SK-N-MC (cell line): ENCODE measurements at regions not wholly inside any gene's neighbourhood (a gene's known extent, or its start where the extent isn't known, plus 50 kb on each side); places are given as distances from the start of the nearest gene placed in this dataset.

Source experiments
- DNase-seq: peaks from one replicate; pipeline ENCODE4 v3.0.0-alpha.2; 2011; ENCODE audit warnings: low read depth, low spot score
- H3K27ac ChIP-seq: fragments of 200-600 bp; sonication (generic); 2 replicates; pipeline ENCODE4 v1.5.1; 2016; ENCODE audit warnings: mixed run types
- H3K36me3 ChIP-seq: fragments of 200-600 bp; sonication (generic); 2 replicates; pipeline ENCODE4 v1.6.1; 2017; ENCODE audit warnings: antibody characterized with exemption, low read length, mixed read lengths; ENCODE audit not compliant: insufficient read depth
- H3K4me3 ChIP-seq: fragments of 200-600 bp; sonication (generic); 2 replicates; pipeline ENCODE4 v1.5.1; 2016
- H3K9ac ChIP-seq: fragments of 200-600 bp; sonication (generic); 2 replicates; pipeline ENCODE4 v1.8.0; 2017; ENCODE audit warnings: mixed run types, mixed read lengths; ENCODE audit not compliant: insufficient read length
- H3K9me3 ChIP-seq: fragments of 200-600 bp; sonication (generic); 2 replicates; pipeline ENCODE4 v1.6.1; 2017; ENCODE audit warnings: low read depth, mild to moderate bottlenecking, antibody characterized with exemption, low read length, moderate library complexity, mixed read lengths
- EZH2 ChIP-seq: fragments of 200-600 bp; sonication (generic); IDR thresholded peaks from one replicate; pipeline ENCODE4 v1.6.1; 2017; ENCODE audit warnings: antibody characterized with exemption
- FOXP2 ChIP-seq: optimal IDR thresholded peaks from 2 replicates; pipeline ENCODE3; 2011; ENCODE audit warnings: mild to moderate bottlenecking, moderate library complexity; ENCODE audit not compliant: insufficient read depth; ENCODE audit errors: extremely low read length, control extremely low read depth
- POLR2AphosphoS5 ChIP-seq: IDR thresholded peaks from 2 replicates; pipeline ENCODE4 v1.6.1; 2012; ENCODE audit warnings: mild to moderate bottlenecking, low read depth, low read length, borderline replicate concordance

- H3K4me3 ChIP-seq: no peak overlapping the region
- H3K9ac ChIP-seq: no peak overlapping the region
- DNase-seq: no peak
- H3K27ac ChIP-seq: no peak overlapping the region
- H3K9me3 ChIP-seq: no peaks in the 10 kb centered on the region
- H3K36me3 ChIP-seq: no peaks in the 10 kb centered on the region
- TF ChIP-seq FOXP2 (no peak), POLR2AphosphoS5 (no peak), EZH2 (no peak)
Observed at GRCh38 chr10:7000061-7000460, 410.8 kb downstream of the SFMBT2 start.

DNA sequence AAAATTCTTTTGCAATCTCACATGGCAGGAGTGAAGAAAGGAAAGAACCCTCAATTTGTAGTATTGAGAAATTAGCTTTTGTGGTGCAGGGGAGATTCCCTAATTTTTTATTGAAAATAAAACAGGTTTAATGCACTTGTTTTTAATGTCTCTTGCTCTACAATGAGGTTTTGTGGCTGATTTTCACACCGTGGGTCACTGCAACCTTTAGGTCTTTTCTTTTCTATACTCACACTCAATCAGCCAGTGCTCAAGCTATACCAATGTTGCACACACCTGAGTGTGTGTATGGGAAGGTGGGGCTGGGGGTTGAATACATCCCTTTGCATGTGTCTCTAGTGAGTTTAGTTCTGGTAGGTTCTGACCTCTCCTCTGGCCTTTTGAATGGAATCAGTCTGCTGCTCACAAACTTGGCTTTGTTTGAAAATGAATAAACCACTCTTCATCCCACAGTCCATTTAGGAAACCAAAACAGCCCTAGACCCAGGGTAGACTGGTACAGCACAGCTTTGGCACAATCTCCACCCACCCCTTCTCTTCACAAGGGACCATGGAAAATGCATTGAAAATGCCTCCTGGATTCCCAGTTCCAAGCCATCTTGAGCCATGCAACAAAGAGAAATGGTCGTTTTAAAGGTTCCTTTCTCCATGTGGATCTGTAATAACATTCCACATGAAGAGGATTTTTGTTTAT, 411.5 kb downstream of the SFMBT2 start:
- Histone ChIP-seq H3K9me3 (no peaks in the 10 kb centered on the region), H3K4me3 (no peak overlapping the region), H3K36me3 (no peaks in the 10 kb centered on the region), H3K27ac (no peak overlapping the region), H3K9ac (no peak overlapping the region)
- no peak for DNase-seq
- TF ChIP-seq FOXP2 (no peak), EZH2 (no peak), POLR2AphosphoS5 (no peak)

- Histone ChIP-seq H3K4me3 (no peak overlapping the region), H3K36me3 (no peaks in the 10 kb centered on the region), H3K9ac (no peak overlapping the region), H3K27ac (no peak overlapping the region), H3K9me3 (no peaks in the 10 kb centered on the region)
- DNase-seq: no peak
- TF ChIP-seq EZH2 (no peak), FOXP2 (no peak), POLR2AphosphoS5 (no peak)
Observed at GRCh38 chr10:6997509-6997908, 413.3 kb downstream of the SFMBT2 start.

DNA sequence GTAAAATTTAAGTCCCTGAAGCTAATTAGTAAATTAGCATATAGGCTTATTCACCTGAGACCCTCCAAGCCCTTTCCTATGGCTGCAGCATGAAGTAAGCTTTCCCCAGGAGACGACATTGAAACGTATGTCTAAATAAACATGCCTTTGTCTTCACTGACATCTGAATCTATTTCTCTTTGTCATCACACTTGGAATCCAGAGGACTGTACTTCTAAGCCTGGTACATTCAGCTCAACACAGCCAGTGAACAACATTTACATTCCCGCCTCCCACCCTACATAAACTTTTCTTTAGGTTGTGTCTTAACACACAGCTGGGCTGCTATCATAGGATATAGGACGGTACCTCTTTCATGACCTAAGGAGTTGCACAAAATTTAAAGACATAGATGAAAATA, 414.4 kb downstream of the SFMBT2 start:
- H3K36me3 ChIP-seq: no peaks in the 10 kb centered on the region
- no peak overlapping the region for H3K9ac ChIP-seq
- no peak overlapping the region for H3K27ac ChIP-seq
- H3K9me3 ChIP-seq: no peaks in the 10 kb centered on the region
- H3K4me3 ChIP-seq: no peak overlapping the region
- TF ChIP-seq EZH2 (no peak), POLR2AphosphoS5 (no peak), FOXP2 (no peak)
- no peak for DNase-seq

- TF ChIP-seq FOXP2: no peak
- TF ChIP-seq EZH2: no peak
- Histone ChIP-seq H3K9ac (no peak overlapping the region), H3K36me3 (no peaks in the 10 kb centered on the region), H3K9me3 (no peaks in the 10 kb centered on the region), H3K27ac (no peak overlapping the region), H3K4me3 (no peak overlapping the region)
- DNase-seq: no peak
Observed at GRCh38 chr10:6995831-6996230, 415.0 kb downstream of the SFMBT2 start.

- Histone ChIP-seq H3K36me3 (no peaks in the 10 kb centered on the region), H3K27ac (no peak overlapping the region), H3K4me3 (no peak overlapping the region), H3K9ac (no peak overlapping the region), H3K9me3 (no peaks in the 10 kb centered on the region)
- DNase-seq: no peak
- TF ChIP-seq POLR2AphosphoS5 (no peak), EZH2 (no peak), FOXP2 (no peak)
Observed at GRCh38 chr10:6995341-6995740, 415.3 kb upstream of the PRKCQ start.

- no peak for DNase-seq
- H3K4me3 ChIP-seq: no peak overlapping the region
- TF ChIP-seq POLR2AphosphoS5 (no peak), FOXP2 (no peak), EZH2 (no peak)
- no peak overlapping the region for H3K9ac ChIP-seq
- no peaks in the 10 kb centered on the region for H3K9me3 ChIP-seq
- no peaks in the 10 kb centered on the region for H3K36me3 ChIP-seq
- no peak overlapping the region for H3K27ac ChIP-seq
Observed at GRCh38 chr10:6990891-6991290, 410.8 kb upstream of the PRKCQ start.

GRCh38 chr10:6988654-6989053, 408.6 kb upstream of the PRKCQ start:
- Histone ChIP-seq H3K27ac (no peak overlapping the region), H3K36me3 (no peaks in the 10 kb centered on the region), H3K9me3 (no peaks in the 10 kb centered on the region), H3K4me3 (no peak overlapping the region), H3K9ac (no peak overlapping the region)
- no peak for DNase-seq
- no peak for TF ChIP-seq FOXP2
- no peak for TF ChIP-seq EZH2

GRCh38 chr10:6987536-6987945, 407.5 kb upstream of the PRKCQ start:
- Histone ChIP-seq H3K4me3 (no peak overlapping the region), H3K9me3 (no peaks in the 10 kb centered on the region), H3K9ac (no peak overlapping the region), H3K36me3 (no peaks in the 10 kb centered on the region), H3K27ac (no peak overlapping the region)
- TF ChIP-seq FOXP2: no peak
- no peak for TF ChIP-seq EZH2
- TF ChIP-seq POLR2AphosphoS5: no peak
- DNase-seq: no peak
